NCI-H1436 (cell line): ENCODE measurements at regions not wholly inside any gene's neighbourhood (a gene's known extent, or its start where the extent isn't known, plus 50 kb on each side); places are given as distances from the start of the nearest gene placed in this dataset.
"Not testable (repeated sequence)": the region's sequence is repeated elsewhere in the genome, so short reads cannot be mapped to it uniquely, and the experiment has no call there.

Source experiments
- DNase-seq: peaks from one replicate; lab custom pipeline; 2025; lab: John Stamatoyannopoulos, UW

DNA sequence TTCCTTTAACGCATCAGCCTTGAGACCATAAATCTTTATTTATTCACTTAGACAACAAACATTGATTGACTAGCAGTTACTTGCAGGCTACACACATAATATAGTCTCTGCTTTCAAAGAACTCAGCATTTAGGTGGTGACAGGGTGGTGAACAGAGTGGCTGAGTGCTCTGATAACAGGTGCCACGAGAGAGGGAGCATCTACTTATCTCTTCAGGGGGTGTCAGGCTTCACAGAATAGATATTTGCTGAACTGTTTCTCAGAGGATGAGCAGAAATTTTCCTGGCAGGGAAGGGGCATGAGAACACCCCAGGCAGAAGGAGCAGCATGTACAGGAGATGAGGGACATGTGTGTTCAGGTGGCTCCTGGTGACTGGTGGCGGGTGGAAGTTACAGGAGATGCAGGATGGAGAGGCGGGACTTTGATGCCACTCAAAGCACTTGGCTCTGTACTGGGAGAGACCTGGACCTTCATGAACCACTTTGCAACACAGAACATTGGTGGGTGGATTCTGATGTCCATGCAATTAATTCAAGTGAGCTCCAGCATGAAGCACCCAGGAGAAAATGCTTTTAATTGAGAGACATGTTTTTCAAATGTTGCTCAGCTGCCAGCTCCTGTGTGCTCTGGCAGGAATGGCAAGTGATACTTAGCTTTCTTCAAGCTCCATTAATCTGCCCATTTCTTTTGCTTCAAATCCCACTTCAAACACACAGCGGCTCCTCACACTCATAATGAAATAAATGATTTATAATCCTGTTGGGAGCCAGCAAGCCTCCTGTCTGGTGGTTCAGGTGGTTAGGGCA, 248.9 kb downstream of the MYCN start:
- no peak for DNase-seq

DNA sequence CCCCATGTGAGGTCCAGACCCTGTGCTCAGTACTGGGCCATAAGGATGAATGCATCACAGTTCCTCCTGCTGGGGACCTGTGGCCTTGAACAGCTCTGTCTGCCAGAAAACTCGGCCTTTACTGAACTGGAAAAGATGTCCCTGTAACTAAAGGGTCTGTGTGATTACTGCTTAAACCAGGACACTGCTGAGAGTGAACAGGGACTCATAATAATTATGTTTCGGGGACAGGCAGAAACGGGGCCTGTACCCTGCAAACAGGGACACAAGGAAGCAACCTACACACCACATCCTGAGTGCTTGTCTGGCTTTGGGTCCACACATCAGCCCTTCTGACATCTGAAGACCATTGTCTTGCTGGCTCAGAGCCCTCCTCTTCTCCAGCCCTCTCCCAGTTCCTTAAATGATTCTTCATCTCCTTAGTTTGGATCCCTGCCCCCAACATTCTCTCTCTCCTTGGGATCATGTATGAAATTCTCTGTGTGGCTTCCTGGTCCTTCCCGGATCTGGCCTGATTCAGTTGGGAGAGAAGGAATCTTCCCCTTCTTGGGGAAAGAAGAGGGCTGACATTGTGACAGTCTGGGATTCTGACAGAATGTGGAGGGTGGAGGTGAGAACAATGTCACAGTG, 248.0 kb downstream of the MYCN start:
- DNase-seq = no peak

DNA sequence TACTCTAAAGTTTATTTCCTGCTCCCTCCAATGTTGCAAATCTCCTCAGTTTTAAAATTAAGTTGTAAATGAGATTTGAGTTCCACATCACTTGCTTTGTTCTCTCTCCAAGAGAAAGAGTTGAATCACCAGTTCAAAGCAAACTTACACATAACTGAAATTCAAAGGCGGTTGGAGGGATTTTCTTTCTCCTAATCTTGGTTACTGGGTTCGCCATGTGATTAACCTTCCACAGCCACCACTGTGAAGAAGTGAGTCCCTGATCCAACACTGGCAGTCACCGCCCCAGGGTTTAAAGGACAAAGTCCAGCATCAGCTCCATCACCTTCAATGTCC, 247.1 kb downstream of the MYCN start:
- DNase-seq = no peak

DNA sequence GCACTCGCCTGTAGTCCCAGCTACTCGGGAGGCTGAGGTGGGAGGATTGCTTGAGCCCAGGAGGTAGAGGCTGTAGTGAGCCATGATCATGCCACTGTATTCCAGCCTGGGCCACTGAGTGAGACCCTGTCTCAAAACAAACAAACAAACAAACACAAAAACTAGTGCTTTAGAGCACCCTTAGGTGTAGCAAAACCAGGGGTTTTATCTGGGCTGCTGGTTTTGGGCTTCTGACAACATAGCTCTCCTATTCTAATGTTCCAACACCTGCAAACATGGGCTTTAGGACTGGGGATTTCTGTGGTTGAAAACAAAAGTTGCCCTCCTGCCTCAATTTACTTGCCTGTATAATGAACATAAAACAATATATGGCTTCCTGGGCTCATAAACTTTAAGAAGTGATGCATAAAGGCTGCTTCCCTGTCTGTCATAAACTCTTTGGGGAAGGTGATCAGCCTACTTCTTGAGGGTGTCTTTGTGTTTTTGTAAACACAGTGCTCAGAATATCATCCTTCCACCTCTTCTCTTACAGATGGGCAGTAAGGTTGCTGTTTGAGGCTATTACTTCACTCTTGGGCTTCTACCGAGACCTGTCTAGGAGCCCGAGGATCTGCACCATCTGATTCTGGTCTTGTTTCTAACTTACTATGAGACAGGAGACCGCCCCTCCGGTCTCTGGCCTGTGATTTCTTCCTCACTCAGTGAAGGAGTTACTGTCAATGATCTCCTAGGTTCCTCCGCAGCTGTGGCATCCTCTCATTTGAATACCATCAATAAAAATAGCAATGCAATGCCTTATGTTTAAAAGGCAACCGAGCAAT, 246.5 kb downstream of the MYCN start:
- no peak for DNase-seq

DNA sequence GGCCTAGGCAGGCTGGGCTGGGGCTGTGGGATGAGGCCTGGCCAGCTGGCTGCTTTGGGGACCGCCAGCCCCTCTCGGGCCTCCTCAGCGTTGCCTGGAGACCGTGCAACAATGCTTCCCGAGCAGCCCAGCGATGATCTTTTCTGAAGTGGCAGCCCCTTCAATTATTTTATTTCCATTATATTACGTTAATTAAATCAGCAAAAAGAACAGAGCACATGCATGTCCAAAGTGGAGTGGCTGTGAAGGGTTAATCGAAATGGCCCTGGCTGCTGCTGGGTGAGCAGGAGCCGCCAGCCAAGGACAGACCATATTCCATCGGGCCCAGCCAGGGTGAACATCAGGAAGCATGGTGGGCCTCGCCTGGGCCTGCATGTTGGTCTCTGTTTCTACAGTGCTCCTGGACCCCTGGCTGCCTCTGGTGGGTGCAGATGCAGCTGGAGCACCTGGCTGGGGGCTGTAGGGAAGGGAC, 245.5 kb downstream of the MYCN start:
- no peak for DNase-seq

DNA sequence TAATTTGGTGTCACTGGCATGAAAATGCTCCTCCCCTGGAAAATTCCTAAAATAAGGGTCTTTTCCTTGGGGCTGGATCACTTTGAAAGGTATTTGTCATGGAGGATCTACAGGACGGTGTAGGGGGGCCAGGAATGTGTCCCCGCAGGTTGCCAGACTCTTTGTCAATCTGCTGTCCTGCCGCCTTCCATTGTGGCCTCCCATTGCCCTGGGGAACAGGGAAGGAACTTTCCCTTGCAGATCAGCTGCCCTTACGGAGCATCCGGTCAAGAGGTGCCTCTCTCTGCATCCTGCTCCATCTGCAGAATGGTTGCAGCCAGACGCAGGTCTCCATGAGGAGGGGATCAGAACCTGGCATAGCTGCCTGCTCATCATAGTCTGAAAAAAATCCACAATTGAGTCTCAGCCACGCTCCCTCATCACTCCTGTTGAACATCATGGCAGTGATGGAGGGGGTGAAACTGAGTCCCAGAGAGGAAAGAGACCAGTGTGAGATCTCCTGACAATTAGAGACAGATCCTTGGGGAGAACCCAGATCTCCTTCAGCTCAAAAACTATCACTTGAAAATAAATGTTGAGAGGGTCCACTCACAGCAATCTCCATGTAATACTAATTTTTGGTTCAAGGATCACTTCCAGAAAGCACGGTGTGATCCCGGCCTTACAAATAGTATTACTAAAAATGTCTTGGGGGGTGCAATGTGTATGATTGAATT, 244.8 kb downstream of the MYCN start:
- DNase-seq = no peak

DNA sequence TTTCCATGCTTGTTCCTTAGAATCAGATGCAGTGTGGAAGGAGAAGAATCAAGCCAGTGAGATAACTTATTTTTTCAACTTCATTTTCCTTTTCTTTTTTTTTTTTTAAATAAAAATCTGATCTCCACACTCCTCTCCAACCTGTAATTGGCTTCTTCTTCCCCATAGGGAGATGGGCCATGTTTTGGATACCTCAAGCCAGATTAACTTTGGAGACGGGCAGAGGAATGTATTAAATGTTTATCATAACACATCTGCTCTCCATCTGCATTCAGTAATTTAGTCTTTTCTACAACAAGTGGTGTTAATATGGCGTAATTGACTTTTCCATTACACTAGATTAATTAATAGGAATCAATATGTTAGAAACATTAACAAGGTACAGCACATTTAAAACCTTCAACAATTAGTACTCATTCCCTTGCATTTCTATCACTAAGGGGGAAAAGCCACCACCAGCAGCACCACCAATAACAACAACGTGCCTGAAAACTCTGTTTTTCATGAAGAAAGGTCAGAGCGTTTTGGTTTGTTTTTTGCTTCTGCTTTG, 244.1 kb downstream of the MYCN start:
- no peak for DNase-seq

DNA sequence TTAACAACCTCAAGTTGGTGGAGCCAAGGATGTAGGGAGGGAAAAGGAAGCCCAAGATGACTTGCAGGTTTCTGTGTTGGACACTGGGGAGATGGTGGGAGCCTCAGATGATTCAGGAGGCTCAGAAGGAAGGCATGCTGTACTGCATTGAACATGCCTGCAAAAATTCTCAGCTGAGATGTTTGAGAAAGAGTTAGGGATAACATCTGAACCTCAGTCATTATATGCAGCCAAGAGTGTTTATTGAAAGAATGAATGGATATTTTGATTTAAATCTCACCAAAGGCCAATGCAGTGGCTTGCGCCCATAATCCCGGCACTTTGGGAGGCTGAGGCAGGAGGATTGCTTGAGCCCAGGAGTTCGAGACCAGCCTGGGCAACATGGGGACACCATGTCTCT, 243.0 kb downstream of the MYCN start:
- no peak for DNase-seq

DNA sequence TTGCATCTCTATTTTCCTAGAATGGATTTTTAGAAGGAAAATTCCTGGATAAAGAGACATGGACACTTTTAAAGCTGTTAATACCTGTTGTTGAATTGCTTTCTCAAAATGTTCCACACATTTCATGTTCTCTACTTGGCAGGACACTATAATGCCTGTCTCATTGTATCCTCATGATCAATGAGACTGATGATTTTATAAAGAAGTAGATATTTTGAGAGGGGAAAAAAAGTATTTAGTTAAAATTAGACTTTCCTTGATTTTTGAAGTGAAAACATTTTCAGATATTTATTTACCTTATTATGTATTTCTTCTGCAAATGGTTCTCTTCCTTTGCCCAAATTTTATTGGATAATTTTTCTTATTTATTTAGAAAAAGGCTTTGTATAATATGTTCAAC, 242.5 kb downstream of the MYCN start:
- DNase-seq = no peak

DNA sequence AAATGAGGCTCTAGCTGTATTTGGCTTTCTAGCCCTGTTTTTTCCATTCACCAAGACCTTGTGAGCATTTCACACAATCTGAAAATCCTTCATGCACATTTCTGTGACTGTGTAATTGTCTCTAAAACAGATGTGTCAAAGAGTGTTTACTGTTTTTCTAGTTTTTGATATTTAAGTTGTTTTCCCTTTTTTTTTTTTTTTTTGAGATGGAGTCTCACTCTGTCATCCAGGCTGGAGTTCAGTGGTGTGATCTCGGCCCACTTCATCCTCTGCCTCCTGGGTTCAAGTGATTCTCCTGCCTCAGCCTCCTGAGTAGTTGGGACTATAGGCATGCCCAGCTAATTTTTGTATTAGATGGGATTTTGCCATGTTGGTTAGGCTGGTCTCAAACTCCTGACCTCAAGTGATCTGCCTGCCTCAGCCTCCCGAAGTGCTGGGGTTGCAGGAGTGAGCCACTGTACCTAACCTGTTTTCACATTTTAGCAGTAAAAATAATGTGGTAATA, 242.0 kb downstream of the MYCN start:
- not testable (repeated sequence) for DNase-seq

DNA sequence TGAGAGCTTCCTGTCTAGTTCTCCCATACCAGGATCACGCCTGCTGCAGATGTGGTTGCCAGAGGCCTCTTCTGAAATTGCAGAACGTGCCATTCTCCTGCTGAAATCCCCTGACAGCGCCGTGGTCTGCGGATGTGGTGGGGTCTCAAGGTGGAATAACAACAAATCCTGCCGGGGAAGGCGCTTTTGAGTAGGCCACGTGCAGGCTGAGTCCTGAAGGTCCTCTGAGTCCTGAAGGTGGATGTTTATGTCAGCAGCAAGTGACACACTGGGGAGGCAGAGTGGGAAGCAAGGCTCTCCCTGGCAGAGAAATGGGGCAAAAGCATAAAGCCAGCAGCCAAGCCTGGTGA, 241.4 kb downstream of the MYCN start:
- no peak for DNase-seq

DNA sequence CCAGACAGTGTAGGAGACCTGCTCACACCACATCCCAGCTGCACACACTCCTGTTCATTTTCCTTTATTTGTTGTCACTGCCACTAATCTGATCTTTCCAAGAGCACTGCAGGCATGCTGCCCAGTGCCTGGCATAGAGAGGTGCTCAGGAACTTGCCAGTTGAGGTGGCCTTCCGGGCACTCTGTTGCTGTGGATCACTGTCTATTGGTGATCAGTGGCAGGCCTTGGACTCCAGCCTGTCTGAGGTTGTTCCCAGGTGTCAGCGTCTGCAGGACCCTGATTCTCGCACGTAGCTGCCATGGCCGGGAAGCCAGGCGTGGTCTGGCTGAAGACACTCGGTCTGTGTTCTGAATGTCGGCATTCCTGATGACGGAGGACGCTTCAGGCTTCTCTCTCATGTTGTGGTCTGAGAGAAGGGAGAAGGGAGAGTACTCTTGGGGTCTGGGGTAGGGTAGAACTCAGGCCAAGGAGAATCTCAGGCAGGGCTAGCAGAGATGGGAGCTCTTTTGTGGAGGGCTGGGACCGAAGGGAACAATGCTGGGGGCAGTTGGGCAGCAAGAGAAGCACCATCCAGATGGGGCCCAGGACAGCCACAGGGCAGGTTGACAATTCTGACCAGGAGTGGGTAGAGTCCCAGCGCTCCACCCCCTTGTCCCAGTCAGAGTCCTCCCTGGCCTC, 240.9 kb downstream of the MYCN start:
- DNase-seq = no peak

DNA sequence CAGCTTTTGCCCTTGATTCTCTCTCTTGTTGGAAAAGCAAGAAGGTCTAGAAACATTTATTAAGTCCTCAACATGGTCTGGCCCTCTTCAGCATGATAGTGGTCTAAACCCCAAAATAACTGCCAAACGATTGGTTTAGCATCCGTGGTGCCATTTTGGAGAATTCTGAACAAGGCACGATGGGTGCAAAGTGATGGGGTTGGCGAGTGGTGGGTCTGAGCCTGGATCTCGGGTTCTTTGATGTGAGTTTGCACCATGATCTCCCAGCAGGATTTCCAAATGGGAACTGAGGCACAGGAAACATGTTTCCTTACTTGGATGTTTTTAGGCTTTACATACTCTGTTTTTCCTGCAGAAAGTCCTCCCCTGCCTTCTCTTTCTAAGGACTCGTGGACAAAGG, 240.3 kb downstream of the MYCN start:
- DNase-seq = no peak

DNA sequence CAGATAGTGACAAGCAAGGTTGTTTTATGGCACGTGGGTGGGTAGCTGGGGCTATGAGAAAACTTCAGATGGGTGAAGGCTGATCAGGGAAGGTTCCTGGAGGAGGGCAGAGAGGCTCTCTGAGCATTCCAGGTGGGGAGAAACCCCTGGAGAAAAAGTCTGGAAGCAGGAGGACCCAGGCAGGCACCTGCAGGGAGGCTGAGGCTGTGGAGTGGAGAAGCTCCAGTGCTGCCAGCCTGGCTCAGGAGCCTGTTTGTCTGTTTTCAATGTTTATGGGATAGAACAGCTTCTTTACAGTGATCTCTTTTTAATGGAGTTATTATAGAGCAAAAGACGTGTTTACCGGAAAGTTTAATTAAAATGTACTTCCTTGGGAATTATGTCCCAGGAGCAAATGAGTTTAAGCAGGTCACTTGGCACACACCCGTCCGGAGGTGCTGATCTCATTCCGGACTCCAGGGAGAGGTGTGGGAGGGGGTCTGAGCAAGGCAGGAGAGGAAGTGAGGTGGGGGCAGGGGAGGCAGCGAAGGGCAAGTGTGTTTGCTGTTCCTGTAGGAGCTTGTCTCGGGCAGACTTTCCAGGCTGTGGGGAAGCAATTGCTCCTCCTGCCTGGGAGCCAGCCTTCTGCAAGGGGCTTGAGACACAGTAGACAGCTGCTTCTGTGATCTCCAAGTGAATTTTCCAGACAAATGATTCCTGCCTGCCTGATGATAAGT, 239.5 kb downstream of the MYCN start:
- DNase-seq = no peak

DNA sequence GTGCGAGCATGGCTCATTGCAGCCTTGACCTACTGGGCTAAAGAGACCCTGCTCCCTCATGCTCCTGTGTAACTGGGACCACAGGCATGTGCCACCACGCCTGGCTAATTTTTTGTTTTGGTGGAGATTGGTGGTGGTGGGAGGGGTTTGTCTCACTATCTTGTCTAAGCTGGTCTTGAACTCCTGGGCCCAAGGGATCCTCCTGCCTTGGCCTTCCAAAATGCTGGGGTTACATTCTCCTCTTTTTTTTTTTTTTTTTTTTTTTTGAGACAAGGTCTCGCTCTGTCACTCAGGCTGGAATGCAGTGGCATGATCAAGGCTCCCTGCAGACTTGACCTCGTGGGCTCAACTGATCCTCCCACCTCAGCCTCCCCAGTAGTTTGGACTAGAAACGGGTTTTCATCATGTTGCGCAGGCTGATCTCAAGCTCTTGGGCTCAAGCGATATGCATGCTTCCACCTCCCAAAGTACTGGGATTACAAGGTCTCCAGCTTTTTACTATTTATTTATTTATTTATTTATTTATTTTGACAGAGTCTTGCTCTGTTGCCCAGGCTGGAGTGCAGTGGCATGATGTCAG, 238.3 kb downstream of the MYCN start:
- DNase-seq = no peak

DNA sequence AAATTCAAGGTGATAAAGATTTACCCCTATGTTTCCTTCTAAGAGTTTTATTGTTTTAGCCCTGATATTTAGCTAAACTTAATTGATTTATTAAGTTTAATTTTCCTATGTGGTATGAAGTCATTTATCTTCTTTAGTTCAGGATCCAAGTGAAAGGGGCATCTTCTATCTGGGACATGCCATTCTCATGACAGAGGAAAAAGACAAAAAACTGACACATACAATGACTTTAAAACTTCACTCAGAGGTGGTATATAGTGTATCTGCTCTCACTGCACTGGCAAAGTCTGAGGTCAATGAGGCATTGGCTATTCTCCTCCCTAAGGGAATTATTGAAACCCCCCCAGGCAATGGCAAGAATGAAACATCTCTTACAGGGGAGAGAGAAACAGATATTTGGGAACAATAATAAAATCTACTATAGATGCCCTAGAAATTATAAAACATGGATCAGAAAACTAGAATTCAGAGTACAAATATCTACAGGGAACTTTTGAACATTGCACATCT, 237.4 kb downstream of the MYCN start:
- no peak for DNase-seq

DNA sequence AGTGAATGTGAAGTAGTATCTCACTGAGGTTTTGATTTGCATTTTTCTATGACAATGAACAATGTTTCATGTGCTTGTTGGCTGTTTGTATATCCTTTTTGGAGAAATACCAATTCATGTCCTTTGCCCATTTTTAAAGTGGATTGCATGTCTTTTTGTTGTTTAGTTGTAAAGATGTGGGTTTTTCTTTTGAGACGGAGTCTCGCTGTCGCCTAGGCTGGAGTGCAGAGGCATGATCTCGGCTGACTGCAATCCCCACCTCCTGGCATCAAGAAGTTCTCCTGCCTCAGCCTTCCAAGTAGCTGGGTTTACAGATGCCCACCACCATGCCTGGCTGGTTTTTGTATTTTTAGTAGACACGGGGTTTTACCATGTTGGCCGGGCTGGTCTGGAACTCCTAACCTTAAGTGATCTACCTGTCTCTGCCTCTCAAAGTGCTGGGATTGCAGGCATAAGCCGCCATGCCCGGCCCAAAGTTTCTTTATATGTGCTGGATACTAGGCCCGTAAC, 236.7 kb downstream of the MYCN start:
- no peak for DNase-seq

DNA sequence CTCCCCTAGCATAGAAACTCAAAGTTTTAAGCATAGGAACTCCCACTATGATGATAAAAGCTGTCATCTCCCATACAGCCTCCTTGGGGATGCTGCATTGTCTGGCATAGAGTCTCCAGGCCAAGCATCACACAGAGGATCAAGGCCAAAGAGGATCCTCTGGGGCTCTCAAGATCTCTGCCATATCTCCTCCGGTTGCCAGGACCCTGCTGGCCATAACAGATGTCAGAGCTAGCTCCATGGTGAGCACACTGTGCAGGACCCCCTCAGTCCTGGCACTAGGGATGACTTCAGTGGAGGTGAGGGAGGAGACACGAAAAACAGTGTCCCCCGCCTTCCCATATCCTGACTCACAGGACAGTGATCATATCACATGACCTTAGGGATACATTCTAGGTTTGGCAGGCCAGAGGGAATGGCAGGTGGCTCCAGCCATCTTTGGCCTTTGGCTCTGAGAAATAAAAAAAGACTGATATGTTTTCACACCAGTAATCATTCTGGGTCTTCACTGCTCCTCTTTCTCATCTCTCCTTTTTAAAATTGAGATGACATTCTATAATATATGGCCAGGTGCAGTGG, 235.0 kb downstream of the MYCN start:
- DNase-seq = no peak

DNA sequence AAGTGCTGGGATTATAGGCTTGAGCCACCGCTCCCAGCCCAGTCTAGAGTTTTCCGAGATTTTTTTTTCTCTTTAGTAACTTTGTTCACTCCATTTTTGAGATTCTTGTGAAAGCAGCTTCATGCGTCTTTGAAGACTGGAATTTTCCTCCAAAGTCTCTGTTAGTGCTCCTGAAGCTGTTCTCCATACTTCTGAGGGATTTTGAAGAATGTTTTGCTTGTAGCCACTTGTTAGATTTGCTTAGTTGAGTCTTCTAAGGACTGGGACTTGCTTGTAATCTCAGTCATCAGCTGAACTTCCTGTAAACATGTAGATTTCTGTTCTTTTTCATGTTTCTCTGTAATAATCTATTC, 234.3 kb downstream of the MYCN start:
- DNase-seq = no peak
